ENCODE measurements at regions not wholly inside any gene's neighbourhood (a gene's known extent, or its start where the extent isn't known, plus 50 kb on each side); places are given as distances from the start of the nearest gene placed in this dataset.

DNA sequence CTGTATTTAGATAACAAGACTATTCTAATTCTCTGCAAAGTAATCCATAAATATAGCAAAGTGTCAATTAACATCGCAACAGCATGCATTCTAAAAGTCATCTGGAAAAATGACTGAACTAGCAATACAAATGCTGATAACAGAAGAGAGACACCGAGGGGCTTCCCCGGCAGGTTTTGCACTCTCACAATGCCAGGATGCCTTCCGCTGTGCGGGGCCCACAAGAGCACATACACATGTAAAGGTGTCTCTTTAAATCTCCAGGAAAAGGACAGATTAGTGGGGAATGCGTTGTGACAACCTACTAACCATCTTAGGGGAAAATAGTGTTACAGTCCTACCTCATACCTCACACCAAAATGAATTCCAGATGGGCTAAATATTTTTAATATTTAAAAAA, 86.9 kb downstream of the CXCL12 start:
- TF ChIP-seq GABPA (IDR thresholded peaks at IDR 0.05 in 1 of 2, conservative IDR thresholded peaks at IDR 0.05 in 1 of 2), result no peak
- TF ChIP-seq SP1 (IDR thresholded peaks at IDR 0.05), result no peak
- no peak for TF ChIP-seq JUND (IDR thresholded peaks at IDR 0.05)

All from liver (tissue), 2 donors.